ENCODE measurements at regions not wholly inside any gene's neighbourhood (a gene's known extent, or its start where the extent isn't known, plus 50 kb on each side); places are given as distances from the start of the nearest gene placed in this dataset.

GRCh38 chr3:88954853-88955252, 152.6 kb upstream of the EPHA3 start:
- H3K9me2 ChIP-seq (ENCODE audit: insufficient read depth), result no peaks in the 10 kb centered on the region
- H3K36me3 Mint-ChIP-seq (ENCODE audit: low read depth), result no peaks in the 10 kb centered on the region
- no peaks in the 10 kb centered on the region for H3K27me3 Mint-ChIP-seq (ENCODE audit: insufficient read depth, low read depth, poor library complexity)
- no peaks in the 10 kb centered on the region for H3K36me3 ChIP-seq (ENCODE audit: insufficient read depth)
- no peaks in the 10 kb centered on the region for H3K27me3 ChIP-seq (ENCODE audit: insufficient read depth)
- H3K27ac Mint-ChIP-seq, result no peak overlapping the region
- H3F3A ChIP-seq (replicated peaks; ENCODE audit: low read depth), result no peaks in the 10 kb centered on the region
- H3K4me3 ChIP-seq, result no peak overlapping the region
- DNase-seq (ENCODE audit: low spot score), result no peak
- no peaks in the 10 kb centered on the region for H3K79me2 ChIP-seq (replicated peaks; ENCODE audit: insufficient read depth)
- 0 out of 3 replicates have a peak, but pooled peaks cover under 1% of the 10 kb centered on the region for H3K4me1 Mint-ChIP-seq
- H3K4me3 Mint-ChIP-seq, result no peak overlapping the region
- no peak overlapping the region for H3K27ac ChIP-seq (ENCODE audit: low read depth)
- no peaks in the 10 kb centered on the region for H3K4me1 ChIP-seq (ENCODE audit: insufficient read depth)
- H2AFZ ChIP-seq, result no peak overlapping the region
- no peaks in the 10 kb centered on the region for H3K9me3 Mint-ChIP-seq
- H3K4me2 ChIP-seq, result no peak overlapping the region
- no peak for TF ChIP-seq CREB1 (CRISPR knock-in tag; IDR thresholded peaks at IDR 0.05; ENCODE audit: low read depth)
- TF ChIP-seq EZH2phosphoT487 (IDR thresholded peaks at IDR 0.05; ENCODE audit: unreplicated experiment), result no peak
- TF ChIP-seq JUNB (IDR thresholded peaks at IDR 0.05; ENCODE audit: unreplicated experiment), result no peak
- no peak for TF ChIP-seq NANOG (IDR thresholded peaks at IDR 0.05; ENCODE audit: borderline replicate concordance)
- no peak for TF ChIP-seq ZNF114 (CRISPR knock-in tag; IDR thresholded peaks at IDR 0.05)
- no peak for TF ChIP-seq CTCF (conservative IDR thresholded peaks at IDR 0.05; ENCODE audit: low read depth in 2 of 2)
- TF ChIP-seq EZH2 (IDR thresholded peaks at IDR 0.05; ENCODE audit: low read depth, unreplicated experiment), result no peak
- TF ChIP-seq ETS1 (IDR thresholded peaks at IDR 0.05), result no peak
- TF ChIP-seq ZNF331 (CRISPR knock-in tag; IDR thresholded peaks at IDR 0.05; ENCODE audit: low read depth), result no peak
- TF ChIP-seq POLR2AphosphoS5 (IDR thresholded peaks at IDR 0.05; ENCODE audit: low read depth), result no peak
- no peak for TF ChIP-seq ZNF462 (CRISPR knock-in tag; IDR thresholded peaks at IDR 0.05)
- no peak for TF ChIP-seq REST (IDR thresholded peaks at IDR 0.05; ENCODE audit: unreplicated experiment)
- TF ChIP-seq STAT1 (IDR thresholded peaks at IDR 0.05; ENCODE audit: unreplicated experiment), result no peak
- no peak for ATAC-seq
- no peaks in the 10 kb centered on the region for H4K20me1 ChIP-seq (replicated peaks; ENCODE audit: insufficient read depth)

Measured in GM23338 (cell line).